Neural cell (in vitro differentiated cells): ENCODE measurements at regions not wholly inside any gene's neighbourhood (a gene's known extent, or its start where the extent isn't known, plus 50 kb on each side); places are given as distances from the start of the nearest gene placed in this dataset.

Experiments used
- H2AFZ ChIP-seq: fragments of 200-600, 300-800 bp; sonication (generic), shearing (Covaris generic); 2 replicates; pipeline ENCODE4 v1.6.0; 2014; ENCODE audit warnings: low read depth, mild to moderate bottlenecking, antibody characterized with exemption, low read length, moderate library complexity
- H3F3A ChIP-seq: fragments of 200-600 bp; shearing (Covaris generic); 2 replicates; pipeline ENCODE4 v1.6.1; 2016; ENCODE audit warnings: mild to moderate bottlenecking, moderate library complexity, mixed read lengths, antibody characterized with exemption, low read length; ENCODE audit not compliant: insufficient read depth, poor library complexity, severe bottlenecking
- H3K27ac ChIP-seq: fragments of 200-600, 300-800 bp; sonication (generic), shearing (Covaris generic); 2 replicates; pipeline ENCODE4 v1.5.1; 2014; ENCODE audit warnings: mild to moderate bottlenecking, low read length, moderate library complexity
- H3K27me3 ChIP-seq: fragments of 300-800, 200-600 bp; sonication (generic), shearing (Covaris generic); 2 replicates; pipeline ENCODE4 v1.6.0; 2014; ENCODE audit warnings: mild to moderate bottlenecking, low read depth, low read length, moderate library complexity; ENCODE audit not compliant: insufficient read depth
- H3K36me3 ChIP-seq: fragments of 300-800, 200-600 bp; sonication (generic), shearing (Covaris generic); 2 replicates; pipeline ENCODE4 v1.5.1; 2014; ENCODE audit warnings: mild to moderate bottlenecking, antibody characterized with exemption, low read length, moderate library complexity; ENCODE audit not compliant: insufficient read depth
- H3K4me2 ChIP-seq: fragments of 300-800, 200-600 bp; sonication (generic), shearing (Covaris generic); 2 replicates; pipeline ENCODE4 v1.6.0; 2014; ENCODE audit warnings: mild to moderate bottlenecking, low read length
- H3K4me3 ChIP-seq: fragments of 300-800, 200-600 bp; sonication (generic), shearing (Covaris generic); 2 replicates; pipeline ENCODE4 v1.5.1; 2014; ENCODE audit warnings: mild to moderate bottlenecking, low read length, moderate library complexity
- H3K79me2 ChIP-seq: fragments of 200-600 bp; shearing (Covaris generic); replicated peaks from 2 replicates; pipeline ENCODE4 v1.6.0; 2014; ENCODE audit warnings: mild to moderate bottlenecking, low read length, moderate library complexity; ENCODE audit not compliant: insufficient read depth
- H3K9ac ChIP-seq: fragments of 300-800, 200-600 bp; sonication (generic), shearing (Covaris generic); 2 replicates; pipeline ENCODE4 v1.6.1; 2016; ENCODE audit warnings: mild to moderate bottlenecking, low read length, mixed read lengths
- H3K9me2 ChIP-seq: fragments of 200-600 bp; shearing (Covaris generic); 2 replicates; pipeline ENCODE4 v1.6.1; 2016; ENCODE audit warnings: mild to moderate bottlenecking, low read length, mixed read lengths; ENCODE audit not compliant: insufficient read depth
- H3K9me3 ChIP-seq: fragments of 200-600, 300-800 bp; sonication (generic), shearing (Covaris generic); 2 replicates; pipeline ENCODE4 v1.6.1; 2016; ENCODE audit warnings: mild to moderate bottlenecking, mixed run types, low read length, moderate library complexity, mixed read lengths
- H4K20me1 ChIP-seq: fragments of 200-600 bp; shearing (Covaris generic); 2 replicates; pipeline ENCODE4 v1.6.1; 2016; ENCODE audit warnings: mild to moderate bottlenecking, mixed run types; ENCODE audit not compliant: insufficient read depth
- EP300 ChIP-seq: fragments of 450-650 bp; conservative IDR thresholded peaks from 2 replicates; pipeline ENCODE4 v1.6.1; 2014; ENCODE audit warnings: antibody characterized with exemption, mild to moderate bottlenecking, moderate library complexity; ENCODE audit not compliant: poor library complexity, severe bottlenecking
- EZH2 ChIP-seq: fragments of 200-600, 300-800 bp; shearing (Covaris generic), sonication (generic); IDR thresholded peaks from 2 replicates; pipeline ENCODE4 v1.6.1; 2014; ENCODE audit warnings: antibody characterized with exemption, low read length, borderline replicate concordance, mild to moderate bottlenecking; ENCODE audit not compliant: insufficient read depth, poor library complexity, severe bottlenecking
- MXI1 ChIP-seq: fragments of 450-650 bp; conservative IDR thresholded peaks from 2 replicates; pipeline ENCODE4 v1.6.1; 2014; ENCODE audit warnings: antibody characterized with exemption, mild to moderate bottlenecking; ENCODE audit not compliant: poor library complexity, severe bottlenecking
- POLR2AphosphoS5 ChIP-seq: IDR thresholded peaks from 2 replicates; pipeline ENCODE4 v1.6.1; 2012
- RAD21 ChIP-seq: fragments of 450-650 bp; conservative IDR thresholded peaks from 2 replicates; pipeline ENCODE4 v1.6.1; 2014; ENCODE audit warnings: antibody characterized with exemption, mild to moderate bottlenecking, moderate library complexity
- REST ChIP-seq: IDR thresholded peaks from 2 replicates; pipeline ENCODE4 v1.6.1; 2012; ENCODE audit warnings: borderline replicate concordance
- SMC3 ChIP-seq: fragments of 450-650 bp; conservative IDR thresholded peaks from 2 replicates; pipeline ENCODE4 v1.6.1; 2014; ENCODE audit warnings: antibody characterized with exemption, mild to moderate bottlenecking, moderate library complexity; ENCODE audit not compliant: poor library complexity
- TAF1 ChIP-seq: IDR thresholded peaks from 2 replicates; pipeline ENCODE4 v1.6.1; 2012; ENCODE audit warnings: low read depth
- TF ChIP-seq, protein P1 (sequence below): fragments of 450-650 bp; IDR thresholded peaks from 2 replicates; pipeline ENCODE4 v1.5.1; 2014; ENCODE audit warnings: antibody characterized with exemption, mild to moderate bottlenecking, moderate library complexity; ENCODE audit not compliant: poor library complexity, severe bottlenecking

GRCh38 chr5:17832949-17833745, 198.9 kb downstream of the TAF11L14 start:
- H3K9me3 ChIP-seq: no peaks in the 10 kb centered on the region
- no peak overlapping the region for H2AFZ ChIP-seq
- no peaks in the 10 kb centered on the region for H3K36me3 ChIP-seq
- no peaks in the 10 kb centered on the region for H3F3A ChIP-seq
- H3K79me2 ChIP-seq: no peaks in the 10 kb centered on the region
- no peak overlapping the region for H3K27ac ChIP-seq
- H3K9ac ChIP-seq: no peak overlapping the region
- no peak overlapping the region for H3K4me3 ChIP-seq
- no peaks in the 10 kb centered on the region for H3K9me2 ChIP-seq
- H3K4me2 ChIP-seq: no peak overlapping the region
- no peaks in the 10 kb centered on the region for H4K20me1 ChIP-seq
- no peak for TF ChIP-seq EZH2
- TF ChIP-seq, protein P1, sequence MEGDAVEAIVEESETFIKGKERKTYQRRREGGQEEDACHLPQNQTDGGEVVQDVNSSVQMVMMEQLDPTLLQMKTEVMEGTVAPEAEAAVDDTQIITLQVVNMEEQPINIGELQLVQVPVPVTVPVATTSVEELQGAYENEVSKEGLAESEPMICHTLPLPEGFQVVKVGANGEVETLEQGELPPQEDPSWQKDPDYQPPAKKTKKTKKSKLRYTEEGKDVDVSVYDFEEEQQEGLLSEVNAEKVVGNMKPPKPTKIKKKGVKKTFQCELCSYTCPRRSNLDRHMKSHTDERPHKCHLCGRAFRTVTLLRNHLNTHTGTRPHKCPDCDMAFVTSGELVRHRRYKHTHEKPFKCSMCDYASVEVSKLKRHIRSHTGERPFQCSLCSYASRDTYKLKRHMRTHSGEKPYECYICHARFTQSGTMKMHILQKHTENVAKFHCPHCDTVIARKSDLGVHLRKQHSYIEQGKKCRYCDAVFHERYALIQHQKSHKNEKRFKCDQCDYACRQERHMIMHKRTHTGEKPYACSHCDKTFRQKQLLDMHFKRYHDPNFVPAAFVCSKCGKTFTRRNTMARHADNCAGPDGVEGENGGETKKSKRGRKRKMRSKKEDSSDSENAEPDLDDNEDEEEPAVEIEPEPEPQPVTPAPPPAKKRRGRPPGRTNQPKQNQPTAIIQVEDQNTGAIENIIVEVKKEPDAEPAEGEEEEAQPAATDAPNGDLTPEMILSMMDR: no peak
- no peak for TF ChIP-seq TAF1
- no peak for TF ChIP-seq SMC3
- H3K27me3 ChIP-seq: no peaks in the 10 kb centered on the region

- no peak overlapping the region for H2AFZ ChIP-seq
- no peak overlapping the region for H3K4me2 ChIP-seq
- no peaks in the 10 kb centered on the region for H3K79me2 ChIP-seq
- TF ChIP-seq RAD21: no peak
- no peak for TF ChIP-seq SMC3
- no peak for TF ChIP-seq TAF1
- TF ChIP-seq, protein P1: no peak
- TF ChIP-seq EZH2: no peak
- TF ChIP-seq POLR2AphosphoS5: no peak
- TF ChIP-seq REST: no peak
- TF ChIP-seq EP300: no peak
- TF ChIP-seq MXI1: no peak
- no peak overlapping the region for H3K4me3 ChIP-seq
- no peak overlapping the region for H3K27ac ChIP-seq
- H3K9ac ChIP-seq: no peak overlapping the region
- H3F3A ChIP-seq: no peaks in the 10 kb centered on the region
- no peaks in the 10 kb centered on the region for H3K36me3 ChIP-seq
- no peaks in the 10 kb centered on the region for H4K20me1 ChIP-seq
- no peaks in the 10 kb centered on the region for H3K27me3 ChIP-seq
- H3K9me2 ChIP-seq: no peaks in the 10 kb centered on the region
- no peaks in the 10 kb centered on the region for H3K9me3 ChIP-seq
These were observed 203.5 kb downstream of the TAF11L14 start for GRCh38 chr5:17837757-17838156.
